ENCODE measurements at regions not wholly inside any gene's neighbourhood (a gene's known extent, or its start where the extent isn't known, plus 50 kb on each side); places are given as distances from the start of the nearest gene placed in this dataset.
A peak's percentile ranks its signal among the peaks of the same experiment; 100 is the strongest.

DNA sequence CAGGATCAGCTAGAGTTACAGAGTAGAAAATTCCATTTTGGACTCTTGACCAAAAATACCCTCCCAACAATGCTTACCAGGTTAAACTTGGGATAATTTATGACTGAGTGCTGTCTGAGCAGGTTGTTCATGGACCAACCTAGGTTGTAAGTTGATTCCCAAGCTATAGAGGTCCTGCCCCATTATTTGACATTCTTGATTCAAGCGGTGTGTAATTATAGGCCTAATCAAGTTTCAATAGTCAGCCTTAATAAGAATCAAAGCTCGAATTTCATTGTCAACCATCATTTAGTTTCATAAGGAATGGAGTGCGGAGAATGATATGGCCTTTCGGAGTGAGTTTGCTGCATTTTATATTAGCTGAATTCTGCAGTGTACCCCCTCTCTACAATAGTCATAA lies 152.8 kb upstream of the FIGN start:
- no peak overlapping the region for H3K4me3 ChIP-seq (replicated peaks; ENCODE audit: low read depth, low read length)
- TF ChIP-seq, protein P1, sequence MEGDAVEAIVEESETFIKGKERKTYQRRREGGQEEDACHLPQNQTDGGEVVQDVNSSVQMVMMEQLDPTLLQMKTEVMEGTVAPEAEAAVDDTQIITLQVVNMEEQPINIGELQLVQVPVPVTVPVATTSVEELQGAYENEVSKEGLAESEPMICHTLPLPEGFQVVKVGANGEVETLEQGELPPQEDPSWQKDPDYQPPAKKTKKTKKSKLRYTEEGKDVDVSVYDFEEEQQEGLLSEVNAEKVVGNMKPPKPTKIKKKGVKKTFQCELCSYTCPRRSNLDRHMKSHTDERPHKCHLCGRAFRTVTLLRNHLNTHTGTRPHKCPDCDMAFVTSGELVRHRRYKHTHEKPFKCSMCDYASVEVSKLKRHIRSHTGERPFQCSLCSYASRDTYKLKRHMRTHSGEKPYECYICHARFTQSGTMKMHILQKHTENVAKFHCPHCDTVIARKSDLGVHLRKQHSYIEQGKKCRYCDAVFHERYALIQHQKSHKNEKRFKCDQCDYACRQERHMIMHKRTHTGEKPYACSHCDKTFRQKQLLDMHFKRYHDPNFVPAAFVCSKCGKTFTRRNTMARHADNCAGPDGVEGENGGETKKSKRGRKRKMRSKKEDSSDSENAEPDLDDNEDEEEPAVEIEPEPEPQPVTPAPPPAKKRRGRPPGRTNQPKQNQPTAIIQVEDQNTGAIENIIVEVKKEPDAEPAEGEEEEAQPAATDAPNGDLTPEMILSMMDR (IDR thresholded peaks at IDR 0.05; ENCODE audit: insufficient read depth, low read length, poor library complexity, severe bottlenecking) = no peak
- H3K36me3 ChIP-seq (ENCODE audit: control insufficient read depth, insufficient read depth, low read length) = no peaks in the 10 kb centered on the region
- no peaks in the 10 kb centered on the region for H3K27me3 ChIP-seq (replicated peaks; ENCODE audit: control insufficient read depth, insufficient read depth, low read length)
- DNase-seq (ENCODE audit: extremely low read depth, insufficient read length) = no peak

- Histone ChIP-seq H3K4me3 (replicated peaks; ENCODE audit: low read depth, low read length) (no peak overlapping the region), H3K27me3 (replicated peaks; ENCODE audit: control insufficient read depth, insufficient read depth, low read length) (no peaks in the 10 kb centered on the region), H3K36me3 (ENCODE audit: control insufficient read depth, insufficient read depth, low read length) (no peaks in the 10 kb centered on the region)
- DNase-seq (ENCODE audit: extremely low read depth, insufficient read length) = no peak
- TF ChIP-seq, protein P1 (IDR thresholded peaks at IDR 0.05; ENCODE audit: insufficient read depth, low read length, poor library complexity, severe bottlenecking) = no peak
These were observed 151.4 kb upstream of the FIGN start for GRCh38 chr2:163887182-163887581.

GRCh38 chr2:163884416-163884815 lies 148.6 kb upstream of the FIGN start:
- H3K36me3 ChIP-seq (ENCODE audit: control insufficient read depth, insufficient read depth, low read length) = no peaks in the 10 kb centered on the region
- H3K27me3 ChIP-seq (replicated peaks; ENCODE audit: control insufficient read depth, insufficient read depth, low read length) = no peaks in the 10 kb centered on the region
- H3K4me3 ChIP-seq (replicated peaks; ENCODE audit: low read depth, low read length) = no peak overlapping the region
- TF ChIP-seq, protein P1 (IDR thresholded peaks at IDR 0.05; ENCODE audit: insufficient read depth, low read length, poor library complexity, severe bottlenecking) = no peak
- DNase-seq (ENCODE audit: extremely low read depth, insufficient read length) = no peak

- TF ChIP-seq, protein P1 (IDR thresholded peaks at IDR 0.05; ENCODE audit: insufficient read depth, low read length, poor library complexity, severe bottlenecking) = peak; percentile 53
- DNase-seq (ENCODE audit: extremely low read depth, insufficient read length) = no peak
These were observed 142.9 kb upstream of the FIGN start for GRCh38 chr2:163878718-163879117.

DNA sequence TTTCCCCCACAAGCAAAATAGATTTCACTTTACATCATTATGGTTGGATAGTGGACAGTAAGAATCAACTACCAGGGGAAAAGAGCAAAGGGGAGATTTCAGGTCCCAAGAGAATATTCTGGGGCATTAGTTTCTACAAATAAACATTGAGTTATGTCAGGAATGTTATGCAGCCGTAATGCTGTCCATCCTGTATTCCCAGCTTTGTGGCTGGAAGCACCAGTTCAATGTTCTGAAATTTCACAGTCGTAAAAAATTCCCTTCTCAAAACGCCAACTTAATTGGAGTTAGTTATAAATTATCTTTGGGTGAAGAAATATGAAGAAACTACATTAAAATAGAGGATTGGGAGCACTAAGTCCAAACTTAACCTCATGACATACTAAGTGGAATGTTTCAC lies 141.5 kb upstream of the FIGN start:
- no peak for DNase-seq (ENCODE audit: extremely low read depth, insufficient read length)
- Histone ChIP-seq H3K36me3 (ENCODE audit: control insufficient read depth, insufficient read depth, low read length) (no peaks in the 10 kb centered on the region), H3K27me3 (replicated peaks; ENCODE audit: control insufficient read depth, insufficient read depth, low read length) (no peaks in the 10 kb centered on the region), H3K4me3 (replicated peaks; ENCODE audit: low read depth, low read length) (no peak overlapping the region)
- TF ChIP-seq, protein P1 (IDR thresholded peaks at IDR 0.05; ENCODE audit: insufficient read depth, low read length, poor library complexity, severe bottlenecking) = no peak

More at GRCh38 chr2:163878718-163879117, 142.9 kb upstream of the FIGN start:
- Histone ChIP-seq H3K4me3 (replicated peaks; ENCODE audit: low read depth, low read length) (no peak overlapping the region), H3K27me3 (replicated peaks; ENCODE audit: control insufficient read depth, insufficient read depth, low read length) (no peaks in the 10 kb centered on the region), H3K36me3 (ENCODE audit: control insufficient read depth, insufficient read depth, low read length) (no peaks in the 10 kb centered on the region)

DNA sequence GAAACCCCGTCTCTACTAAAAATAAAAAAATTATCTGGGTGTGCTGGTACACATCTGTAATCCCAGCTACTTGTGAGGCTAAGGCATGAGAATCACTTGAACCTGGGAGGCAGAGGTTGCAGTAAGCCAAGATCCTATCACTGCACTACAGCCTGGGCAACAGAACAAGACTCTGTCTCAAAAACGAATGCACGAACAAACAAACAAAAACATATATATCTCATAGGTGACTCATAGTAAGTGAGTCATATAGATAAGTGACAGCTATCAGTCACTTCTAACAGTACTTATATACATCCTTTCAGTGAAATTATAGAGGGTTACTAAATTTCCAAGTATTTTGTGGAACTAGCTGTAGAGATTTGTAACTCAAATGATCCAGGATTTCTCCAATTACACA lies 127.3 kb upstream of the FIGN start:
- Histone ChIP-seq H3K27me3 (replicated peaks; ENCODE audit: control insufficient read depth, insufficient read depth, low read length) (no peaks in the 10 kb centered on the region), H3K4me3 (replicated peaks; ENCODE audit: low read depth, low read length) (no peak overlapping the region), H3K36me3 (ENCODE audit: control insufficient read depth, insufficient read depth, low read length) (no peaks in the 10 kb centered on the region)
- DNase-seq (ENCODE audit: extremely low read depth, insufficient read length) = no peak
- TF ChIP-seq, protein P1 (IDR thresholded peaks at IDR 0.05; ENCODE audit: insufficient read depth, low read length, poor library complexity, severe bottlenecking) = no peak

All from GM06990 (cell line).